ENCODE measurements at regions not wholly inside any gene's neighbourhood (a gene's known extent, or its start where the extent isn't known, plus 50 kb on each side); places are given as distances from the start of the nearest gene placed in this dataset.
A peak's percentile ranks its signal among the peaks of the same experiment; 100 is the strongest.

- DNase-seq (ENCODE audit: low read depth): no peak
- TF ChIP-seq, protein P1, sequence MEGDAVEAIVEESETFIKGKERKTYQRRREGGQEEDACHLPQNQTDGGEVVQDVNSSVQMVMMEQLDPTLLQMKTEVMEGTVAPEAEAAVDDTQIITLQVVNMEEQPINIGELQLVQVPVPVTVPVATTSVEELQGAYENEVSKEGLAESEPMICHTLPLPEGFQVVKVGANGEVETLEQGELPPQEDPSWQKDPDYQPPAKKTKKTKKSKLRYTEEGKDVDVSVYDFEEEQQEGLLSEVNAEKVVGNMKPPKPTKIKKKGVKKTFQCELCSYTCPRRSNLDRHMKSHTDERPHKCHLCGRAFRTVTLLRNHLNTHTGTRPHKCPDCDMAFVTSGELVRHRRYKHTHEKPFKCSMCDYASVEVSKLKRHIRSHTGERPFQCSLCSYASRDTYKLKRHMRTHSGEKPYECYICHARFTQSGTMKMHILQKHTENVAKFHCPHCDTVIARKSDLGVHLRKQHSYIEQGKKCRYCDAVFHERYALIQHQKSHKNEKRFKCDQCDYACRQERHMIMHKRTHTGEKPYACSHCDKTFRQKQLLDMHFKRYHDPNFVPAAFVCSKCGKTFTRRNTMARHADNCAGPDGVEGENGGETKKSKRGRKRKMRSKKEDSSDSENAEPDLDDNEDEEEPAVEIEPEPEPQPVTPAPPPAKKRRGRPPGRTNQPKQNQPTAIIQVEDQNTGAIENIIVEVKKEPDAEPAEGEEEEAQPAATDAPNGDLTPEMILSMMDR (conservative IDR thresholded peaks at IDR 0.05; ENCODE audit: low read depth, low read length): no peak
- no peak overlapping the region for H3K4me3 ChIP-seq (ENCODE audit: low read length)
These were observed 71.9 kb downstream of the NAV1 start for GRCh38 chr1:201610858-201611257.

GRCh38 chr1:201612645-201613044 is 73.7 kb downstream of the NAV1 start:
- TF ChIP-seq, protein P1 (conservative IDR thresholded peaks at IDR 0.05; ENCODE audit: low read depth, low read length): no peak
- DNase-seq (ENCODE audit: low read depth): no peak
- H3K4me3 ChIP-seq (ENCODE audit: low read length): no peak overlapping the region

DNA sequence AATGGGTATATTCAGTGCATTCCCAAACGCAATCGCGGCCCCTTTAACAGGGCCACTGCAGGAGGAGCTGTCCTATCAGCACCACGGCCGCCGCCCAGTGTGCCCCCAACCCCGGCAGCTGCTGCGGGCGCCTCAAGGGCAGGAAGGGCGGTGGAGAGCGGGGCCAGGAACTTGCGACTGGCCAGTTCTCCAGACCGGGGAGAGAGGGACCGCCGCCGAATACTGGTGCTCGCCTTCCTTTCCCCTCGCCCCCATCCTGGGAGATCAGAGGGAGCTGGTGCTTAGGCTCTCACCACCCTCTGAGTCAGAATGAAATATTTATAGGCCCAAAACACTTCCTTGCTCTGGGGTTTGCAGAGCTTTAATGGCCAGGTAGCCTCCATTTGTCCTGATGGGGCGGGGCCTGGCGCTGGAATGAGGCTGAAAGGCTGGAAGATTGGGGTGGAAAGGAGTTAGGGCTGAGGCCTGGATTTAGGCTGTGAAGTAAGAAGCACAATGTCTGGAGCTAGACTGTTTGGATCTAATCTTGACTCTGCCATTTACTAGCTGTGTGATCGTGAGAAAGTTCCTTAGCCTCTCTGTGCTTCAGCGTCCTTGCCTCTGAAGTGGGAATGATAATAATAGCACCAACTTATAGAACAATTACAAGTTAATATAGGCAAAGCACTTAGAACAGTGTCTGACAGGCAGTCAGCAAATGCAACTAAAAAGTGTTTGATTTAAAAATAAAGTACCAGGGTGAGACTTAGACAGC is 75.5 kb downstream of the NAV1 start:
- H3K4me3 ChIP-seq (ENCODE audit: low read length): peak overlapping the region; percentile 12
- TF ChIP-seq, protein P1 (conservative IDR thresholded peaks at IDR 0.05; ENCODE audit: low read depth, low read length): no peak
- DNase-seq (ENCODE audit: low read depth): no peak

- DNase-seq (ENCODE audit: low read depth): no peak
- TF ChIP-seq, protein P1 (conservative IDR thresholded peaks at IDR 0.05; ENCODE audit: low read depth, low read length): no peak
- no peak overlapping the region for H3K4me3 ChIP-seq (ENCODE audit: low read length)
These were observed 78.2 kb downstream of the NAV1 start for GRCh38 chr1:201617157-201617556.

DNA sequence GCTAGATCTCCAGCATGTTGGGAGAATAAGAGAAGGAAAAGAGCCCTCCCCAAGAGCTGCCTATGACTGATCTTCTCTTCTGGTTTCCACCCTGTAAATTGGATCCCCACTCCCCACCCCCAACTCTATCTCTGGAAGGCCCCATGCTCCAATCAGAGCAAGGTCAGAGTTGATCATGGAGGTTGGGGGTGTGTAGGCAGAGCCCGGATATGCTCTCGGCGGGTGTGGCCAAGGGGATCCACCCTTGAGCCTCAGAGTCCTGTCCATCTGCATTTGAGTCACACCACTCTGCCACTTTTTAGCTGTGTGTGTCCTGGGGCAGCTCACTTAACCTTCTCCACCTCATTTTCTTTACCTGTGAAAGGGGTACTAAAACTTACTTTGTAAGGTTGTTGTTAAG is 79.5 kb downstream of the NAV1 start:
- no peak for DNase-seq (ENCODE audit: low read depth)
- H3K4me3 ChIP-seq (ENCODE audit: low read length): no peak overlapping the region
- TF ChIP-seq, protein P1 (conservative IDR thresholded peaks at IDR 0.05; ENCODE audit: low read depth, low read length): no peak

DNA sequence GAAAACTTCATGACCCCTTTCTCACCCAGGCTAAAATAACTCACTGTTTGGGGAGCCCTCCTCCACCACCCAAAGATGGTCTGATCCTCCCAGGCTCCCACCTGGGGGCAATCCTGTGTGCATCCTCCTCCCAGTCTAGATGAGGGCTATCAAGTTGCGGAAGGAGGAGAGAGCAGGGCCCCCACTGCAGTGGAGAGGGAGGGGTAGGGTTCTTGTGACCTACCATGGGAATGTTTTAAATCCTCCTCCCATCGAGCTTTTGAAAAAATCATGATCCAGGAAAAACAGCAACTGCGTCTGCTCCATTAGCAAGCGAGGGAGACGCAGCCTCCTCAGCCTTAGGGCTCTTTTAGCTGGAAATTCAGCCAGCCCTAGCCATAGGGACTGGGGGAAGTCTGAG is 80.0 kb downstream of the NAV1 start:
- no peak for DNase-seq (ENCODE audit: low read depth)
- TF ChIP-seq, protein P1 (conservative IDR thresholded peaks at IDR 0.05; ENCODE audit: low read depth, low read length): no peak
- H3K4me3 ChIP-seq (ENCODE audit: low read length): no peak overlapping the region

- TF ChIP-seq, protein P1 (conservative IDR thresholded peaks at IDR 0.05; ENCODE audit: low read depth, low read length): no peak
These were observed 80.6 kb downstream of the NAV1 start for GRCh38 chr1:201619513-201619912.

More at GRCh38 chr1:201619513-201619912, 80.6 kb downstream of the NAV1 start:
- H3K4me3 ChIP-seq (ENCODE audit: low read length): no peak overlapping the region
- DNase-seq (ENCODE audit: low read depth): no peak
